ENCODE measurements at regions not wholly inside any gene's neighbourhood (a gene's known extent, or its start where the extent isn't known, plus 50 kb on each side); places are given as distances from the start of the nearest gene placed in this dataset.

DNA sequence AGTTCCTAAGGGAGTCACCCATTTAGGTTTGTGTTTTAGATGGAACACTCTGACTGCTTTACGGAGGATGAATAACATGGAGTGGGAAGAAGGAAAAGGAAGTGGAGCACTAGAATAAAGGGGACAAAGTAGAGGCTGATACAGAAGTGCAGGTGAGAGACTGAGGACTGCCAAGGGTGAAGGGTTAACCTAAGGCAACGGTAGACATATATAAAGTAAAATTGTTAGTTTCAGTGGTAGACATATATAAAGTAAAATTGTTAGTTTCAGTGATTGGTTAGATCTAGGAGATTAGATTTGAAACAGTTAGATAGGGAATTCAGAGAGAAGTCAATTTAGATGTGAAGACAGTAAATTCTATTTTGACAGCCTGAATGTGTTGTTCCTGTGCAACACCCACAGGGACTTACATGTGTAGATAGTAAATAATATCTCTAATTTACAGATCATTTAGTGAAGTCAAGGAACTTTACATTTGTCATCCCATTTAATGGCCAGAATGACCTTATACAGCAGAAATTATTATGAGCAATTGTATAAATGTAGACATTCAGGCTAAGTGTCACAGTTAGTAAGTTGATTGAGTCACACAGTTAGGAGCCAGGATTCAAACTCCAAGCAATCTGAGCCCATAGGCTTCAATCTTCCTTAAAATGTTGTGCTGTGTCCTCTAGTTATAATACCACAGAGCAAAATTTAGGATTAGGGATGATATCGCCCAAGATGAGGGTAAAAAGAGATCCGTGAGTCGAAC is 270.8 kb upstream of the UBE2E3 start:
- ChIA-PET CTCF (no interaction called here), POLR2A (ENCODE audit: low non-redundant PET) (no interaction called here)
- no peak for DNase-seq (ENCODE audit: low spot score)
- TF ChIP-seq, protein P1, sequence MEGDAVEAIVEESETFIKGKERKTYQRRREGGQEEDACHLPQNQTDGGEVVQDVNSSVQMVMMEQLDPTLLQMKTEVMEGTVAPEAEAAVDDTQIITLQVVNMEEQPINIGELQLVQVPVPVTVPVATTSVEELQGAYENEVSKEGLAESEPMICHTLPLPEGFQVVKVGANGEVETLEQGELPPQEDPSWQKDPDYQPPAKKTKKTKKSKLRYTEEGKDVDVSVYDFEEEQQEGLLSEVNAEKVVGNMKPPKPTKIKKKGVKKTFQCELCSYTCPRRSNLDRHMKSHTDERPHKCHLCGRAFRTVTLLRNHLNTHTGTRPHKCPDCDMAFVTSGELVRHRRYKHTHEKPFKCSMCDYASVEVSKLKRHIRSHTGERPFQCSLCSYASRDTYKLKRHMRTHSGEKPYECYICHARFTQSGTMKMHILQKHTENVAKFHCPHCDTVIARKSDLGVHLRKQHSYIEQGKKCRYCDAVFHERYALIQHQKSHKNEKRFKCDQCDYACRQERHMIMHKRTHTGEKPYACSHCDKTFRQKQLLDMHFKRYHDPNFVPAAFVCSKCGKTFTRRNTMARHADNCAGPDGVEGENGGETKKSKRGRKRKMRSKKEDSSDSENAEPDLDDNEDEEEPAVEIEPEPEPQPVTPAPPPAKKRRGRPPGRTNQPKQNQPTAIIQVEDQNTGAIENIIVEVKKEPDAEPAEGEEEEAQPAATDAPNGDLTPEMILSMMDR (conservative IDR thresholded peaks at IDR 0.05; ENCODE audit: low read depth), result no peak
- no peak overlapping the region for H3K27ac ChIP-seq

DNA sequence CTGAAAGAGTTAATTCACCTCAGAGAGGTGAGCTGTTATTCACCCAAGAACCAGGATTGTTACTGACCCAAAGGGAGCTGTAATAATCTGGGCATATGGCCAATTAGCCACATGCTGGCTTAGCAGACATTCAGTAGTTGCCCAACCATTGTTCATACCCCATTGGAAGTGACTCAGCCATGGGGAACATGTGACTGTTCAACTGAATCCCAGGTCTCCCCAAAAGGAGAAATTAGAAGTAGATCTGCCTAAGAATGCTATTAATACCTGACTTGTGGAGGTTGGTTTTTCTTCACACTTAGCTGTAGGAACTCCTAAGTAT is 272.6 kb upstream of the UBE2E3 start:
- DNase-seq (ENCODE audit: low spot score), result peak; percentile 87
- ChIA-PET POLR2A (ENCODE audit: low non-redundant PET) (no interaction called here), CTCF (interaction anchor here (0.6 to 0.7 kb wide), 2 partner anchors 240 to 290 kb away, joined by 3 read pairs; no protein-coding TSS in a partner anchor)
- no peak overlapping the region for H3K27ac ChIP-seq
- TF ChIP-seq, protein P1 (conservative IDR thresholded peaks at IDR 0.05; ENCODE audit: low read depth), result no peak

GRCh38 chr2:180707175-180707883 is 273.1 kb upstream of the UBE2E3 start:
- DNase-seq (ENCODE audit: low spot score), result no peak
- TF ChIP-seq, protein P1 (conservative IDR thresholded peaks at IDR 0.05; ENCODE audit: low read depth), result no peak
- no peak overlapping the region for H3K27ac ChIP-seq
- ChIA-PET POLR2A (ENCODE audit: low non-redundant PET) (no interaction called here), CTCF (interaction anchor here (0.6 to 0.7 kb wide), 3 partner anchors 239 to 453 kb away, joined by 3 read pairs; no protein-coding TSS in a partner anchor)

DNA sequence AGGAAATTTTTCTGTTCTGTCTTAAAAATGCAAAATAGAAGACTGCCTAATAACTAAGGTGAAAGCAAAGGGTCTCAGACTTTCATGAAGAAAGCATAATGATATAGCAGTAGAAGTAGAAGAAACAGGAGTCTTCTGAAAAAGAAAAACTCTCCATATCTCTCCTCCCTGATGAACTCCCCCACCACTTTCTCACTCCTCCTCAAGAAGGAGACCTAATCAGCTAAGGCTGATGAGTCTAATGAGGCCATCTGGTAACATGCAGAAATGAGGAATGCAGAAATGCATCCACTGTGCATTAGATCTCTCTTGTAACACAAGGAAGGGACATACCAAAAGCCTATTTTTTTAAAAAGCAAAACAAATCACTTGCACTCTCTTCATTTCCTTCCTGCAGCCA is 273.7 kb upstream of the UBE2E3 start:
- ChIA-PET CTCF (interaction anchor here (0.6 kb wide), 1 partner anchor 454 kb away, joined by 3 read pairs; no protein-coding TSS in a partner anchor), POLR2A (ENCODE audit: low non-redundant PET) (no interaction called here)
- H3K27ac ChIP-seq, result no peak overlapping the region
- no peak for DNase-seq (ENCODE audit: low spot score)
- TF ChIP-seq, protein P1 (conservative IDR thresholded peaks at IDR 0.05; ENCODE audit: low read depth), result no peak

- DNase-seq (ENCODE audit: low spot score), result no peak
- POLR2A ChIA-PET (ENCODE audit: low non-redundant PET), result no interaction called here
- TF ChIP-seq, protein P1 (conservative IDR thresholded peaks at IDR 0.05; ENCODE audit: low read depth), result no peak
- CTCF ChIA-PET, result interaction anchor here (0.6 kb wide), 1 partner anchor 10 kb away, joined by 3 read pairs; no protein-coding TSS in a partner anchor
- H3K27ac ChIP-seq, result no peak overlapping the region
Measured at GRCh38 chr2:180705551-180705950, 274.9 kb upstream of the UBE2E3 start.

GRCh38 chr2:180705122-180705521 is 275.3 kb upstream of the UBE2E3 start:
- ChIA-PET CTCF (interaction anchor here (0.6 kb wide), 3 partner anchors 10 to 94 kb away, joined by 3 to 4 read pairs (median 3); no protein-coding TSS in a partner anchor), POLR2A (ENCODE audit: low non-redundant PET) (no interaction called here)
- H3K27ac ChIP-seq, result no peak overlapping the region
- no peak for DNase-seq (ENCODE audit: low spot score)
- TF ChIP-seq, protein P1 (conservative IDR thresholded peaks at IDR 0.05; ENCODE audit: low read depth), result no peak
